GM12864 (cell line): ENCODE measurements at regions not wholly inside any gene's neighbourhood (a gene's known extent, or its start where the extent isn't known, plus 50 kb on each side); places are given as distances from the start of the nearest gene placed in this dataset.

Experiments
- DNase-seq: peaks from one replicate; pipeline ENCODE4 v3.0.0-alpha.2; 2011; ENCODE audit warnings: low read depth
- H3K4me3 ChIP-seq: 2 replicates; pipeline ENCODE4 v1.5.1; 2011; ENCODE audit warnings: mild to moderate bottlenecking, low read depth, low read length, control low read depth
- TF ChIP-seq, protein P1 (sequence below): IDR thresholded peaks from 2 replicates; pipeline ENCODE4 v1.5.1; 2011; ENCODE audit warnings: low read depth, mild to moderate bottlenecking, moderate library complexity, low read length, control low read depth, inconsistent platforms; ENCODE audit errors: missing control alignments

DNA sequence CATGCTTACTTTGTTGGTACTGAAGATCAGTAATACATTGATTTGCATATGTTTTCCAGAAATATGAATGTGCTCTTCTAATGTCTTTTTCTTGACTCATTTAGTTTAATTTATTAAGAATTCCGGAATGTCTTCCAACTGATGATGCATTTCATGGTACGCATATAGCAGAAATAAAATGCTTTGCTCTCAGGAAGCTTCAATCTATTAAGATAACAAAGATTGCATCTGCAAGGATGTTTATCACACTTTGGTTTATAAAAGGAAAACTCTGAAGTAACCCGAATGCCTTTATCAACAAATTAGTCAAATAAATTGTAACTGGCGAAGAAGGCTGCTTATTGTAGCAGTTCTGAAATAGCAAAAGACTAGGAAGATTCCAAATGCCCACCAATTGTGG, 166.4 kb upstream of the LMNTD1 start:
- H3K4me3 ChIP-seq: no peak overlapping the region
- DNase-seq: no peak
- TF ChIP-seq, protein P1, sequence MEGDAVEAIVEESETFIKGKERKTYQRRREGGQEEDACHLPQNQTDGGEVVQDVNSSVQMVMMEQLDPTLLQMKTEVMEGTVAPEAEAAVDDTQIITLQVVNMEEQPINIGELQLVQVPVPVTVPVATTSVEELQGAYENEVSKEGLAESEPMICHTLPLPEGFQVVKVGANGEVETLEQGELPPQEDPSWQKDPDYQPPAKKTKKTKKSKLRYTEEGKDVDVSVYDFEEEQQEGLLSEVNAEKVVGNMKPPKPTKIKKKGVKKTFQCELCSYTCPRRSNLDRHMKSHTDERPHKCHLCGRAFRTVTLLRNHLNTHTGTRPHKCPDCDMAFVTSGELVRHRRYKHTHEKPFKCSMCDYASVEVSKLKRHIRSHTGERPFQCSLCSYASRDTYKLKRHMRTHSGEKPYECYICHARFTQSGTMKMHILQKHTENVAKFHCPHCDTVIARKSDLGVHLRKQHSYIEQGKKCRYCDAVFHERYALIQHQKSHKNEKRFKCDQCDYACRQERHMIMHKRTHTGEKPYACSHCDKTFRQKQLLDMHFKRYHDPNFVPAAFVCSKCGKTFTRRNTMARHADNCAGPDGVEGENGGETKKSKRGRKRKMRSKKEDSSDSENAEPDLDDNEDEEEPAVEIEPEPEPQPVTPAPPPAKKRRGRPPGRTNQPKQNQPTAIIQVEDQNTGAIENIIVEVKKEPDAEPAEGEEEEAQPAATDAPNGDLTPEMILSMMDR: no peak

DNA sequence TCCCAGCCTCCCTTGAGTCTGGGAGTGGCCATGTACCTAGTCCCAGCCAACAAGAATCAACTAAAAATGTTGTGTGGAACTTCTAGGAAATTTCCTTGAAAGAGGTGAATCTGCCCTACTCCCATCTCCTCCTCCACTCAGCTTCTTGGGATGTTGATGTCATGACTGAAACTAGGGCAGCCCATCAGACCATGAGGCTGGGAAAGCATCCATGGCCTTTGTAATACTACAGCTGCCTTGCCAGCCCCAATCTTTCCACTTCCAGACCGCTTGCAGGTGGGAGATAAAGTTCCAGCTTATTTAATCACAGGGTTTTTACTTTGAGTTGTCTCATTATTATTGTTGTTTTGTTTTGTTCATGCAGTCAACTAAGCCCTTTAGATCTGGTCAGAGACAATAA, 170.3 kb upstream of the LMNTD1 start:
- DNase-seq: no peak
- H3K4me3 ChIP-seq: no peak overlapping the region
- TF ChIP-seq, protein P1: no peak

DNA sequence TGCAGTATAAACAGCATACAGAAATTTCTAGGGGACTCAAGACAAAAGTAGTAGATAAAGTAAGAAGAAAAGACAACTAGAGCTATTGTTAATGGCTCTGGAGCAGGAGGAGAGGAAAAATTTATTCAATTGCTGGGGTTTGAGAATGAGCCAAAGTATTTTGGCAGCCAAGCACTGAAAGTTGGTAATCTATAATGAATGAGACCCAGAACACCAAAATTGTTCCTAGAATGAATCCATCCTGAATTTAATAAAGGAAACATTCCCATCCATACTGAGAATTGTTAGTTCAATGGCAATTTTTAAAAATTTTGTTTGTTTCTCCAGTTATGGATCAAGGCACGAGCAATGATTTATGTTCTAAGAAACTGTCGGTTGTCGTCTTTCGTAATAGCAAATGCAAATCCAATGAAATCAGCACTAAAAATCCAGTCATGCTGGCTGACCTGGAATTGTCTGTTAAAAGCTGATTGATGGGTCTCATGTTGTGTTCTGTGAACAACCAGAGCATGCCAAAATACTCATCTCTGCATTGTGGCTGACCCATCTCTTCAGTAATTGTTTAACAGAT, 170.9 kb upstream of the LMNTD1 start:
- TF ChIP-seq, protein P1: no peak
- no peak for DNase-seq
- no peak overlapping the region for H3K4me3 ChIP-seq

DNA sequence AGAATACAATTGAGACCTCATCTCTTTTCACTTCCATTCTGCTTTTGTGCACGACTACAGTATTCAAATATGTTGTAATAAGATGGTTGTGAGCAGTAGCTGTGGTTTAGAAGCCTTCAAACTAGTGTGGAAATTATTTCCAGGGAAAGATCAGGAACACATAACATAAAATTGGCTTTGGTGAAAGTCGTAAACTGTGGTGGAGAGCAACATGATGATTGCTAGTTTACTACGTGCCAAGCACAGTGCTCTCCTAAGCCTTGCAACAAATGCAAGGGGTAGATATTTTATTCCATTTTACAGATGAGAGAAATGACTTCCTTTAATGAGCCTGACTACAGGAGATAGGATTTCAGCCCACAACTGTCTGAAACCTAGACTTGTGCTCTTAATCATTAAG, 172.4 kb upstream of the LMNTD1 start:
- no peak for DNase-seq
- TF ChIP-seq, protein P1: no peak
- H3K4me3 ChIP-seq: no peak overlapping the region

DNA sequence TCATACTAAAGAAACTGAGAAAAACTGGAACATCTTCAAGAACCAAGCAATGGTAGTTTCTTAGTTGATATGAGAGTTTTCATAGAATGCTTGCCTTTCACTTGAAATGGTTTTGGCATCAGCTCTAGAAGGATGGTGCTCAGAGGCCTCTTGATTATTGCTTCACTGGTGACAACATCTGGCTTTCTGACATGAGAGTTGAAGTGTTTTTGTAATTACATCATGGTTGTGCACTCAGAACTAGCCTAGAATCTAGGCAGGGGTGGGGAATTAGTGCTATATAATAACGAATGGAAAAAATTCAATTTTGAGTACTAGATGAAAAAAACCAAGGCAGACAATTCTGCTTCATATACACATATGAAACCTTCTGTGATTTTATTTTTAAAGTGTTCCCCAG, 172.8 kb upstream of the LMNTD1 start:
- H3K4me3 ChIP-seq: no peak overlapping the region
- TF ChIP-seq, protein P1: no peak
- no peak for DNase-seq

DNA sequence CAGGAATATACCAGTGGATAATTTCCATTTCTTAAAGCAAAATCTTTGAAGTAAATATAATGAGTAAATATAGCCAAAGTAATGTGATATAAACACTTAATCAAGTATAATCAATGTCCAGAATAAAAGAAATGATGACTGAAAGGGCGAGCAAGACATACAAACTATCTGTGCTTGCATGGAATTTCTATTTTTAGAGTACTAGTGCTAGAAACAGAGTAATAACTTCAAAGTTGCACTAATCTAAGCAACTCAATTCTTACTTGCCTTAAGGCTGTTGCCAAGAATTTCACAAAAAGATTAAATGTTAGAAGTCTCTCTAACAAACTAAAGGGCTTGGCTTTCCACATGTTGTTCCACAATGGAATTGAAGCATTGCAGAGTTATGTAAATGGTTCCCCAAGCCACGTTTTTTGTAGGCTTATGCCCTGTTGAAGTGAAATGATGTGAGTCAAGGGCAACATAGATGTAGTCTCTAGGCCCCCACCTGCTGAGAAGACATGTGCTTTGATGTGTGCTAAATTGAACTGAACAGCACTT, 175.0 kb upstream of the LMNTD1 start:
- TF ChIP-seq, protein P1: no peak
- no peak for DNase-seq
- no peak overlapping the region for H3K4me3 ChIP-seq
